Stimulated activated CD4-positive, alpha-beta T cell treated with anti-CD3 and anti-CD28 coated beads, Interleukin-1b, Interleukin-23, amount 100 ng/mL, for 48 hours (primary cell): ENCODE measurements at regions not wholly inside any gene's neighbourhood (a gene's known extent, or its start where the extent isn't known, plus 50 kb on each side); places are given as distances from the start of the nearest gene placed in this dataset.
"Not testable (repeated sequence)": the region's sequence is repeated elsewhere in the genome, so short reads cannot be mapped to it uniquely, and the experiment has no call there.

Source experiments
- DNase-seq: peaks from one replicate; pipeline ENCODE4 v3.0.0-alpha.2; 2020

DNA sequence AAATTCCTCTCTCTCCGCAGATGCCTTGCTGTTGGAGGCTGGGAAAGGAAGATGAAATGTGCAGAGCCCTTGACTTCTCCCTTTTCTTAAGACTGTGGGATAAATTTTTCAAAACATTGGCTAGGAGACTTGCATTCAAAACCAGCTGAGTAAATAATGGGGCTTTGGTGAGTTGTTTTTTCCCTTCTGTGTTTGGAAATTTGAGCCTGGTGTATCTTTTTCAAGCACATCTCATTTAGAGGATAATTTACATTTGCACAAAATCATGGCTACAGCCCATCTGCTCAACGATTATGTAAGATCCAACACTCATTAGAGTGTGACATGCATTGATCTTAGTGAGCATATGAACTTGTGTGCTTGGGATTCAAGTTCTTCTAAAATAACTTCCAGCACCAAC lies 112.1 kb upstream of the ATP8B1 start:
- DNase-seq: no peak

DNA sequence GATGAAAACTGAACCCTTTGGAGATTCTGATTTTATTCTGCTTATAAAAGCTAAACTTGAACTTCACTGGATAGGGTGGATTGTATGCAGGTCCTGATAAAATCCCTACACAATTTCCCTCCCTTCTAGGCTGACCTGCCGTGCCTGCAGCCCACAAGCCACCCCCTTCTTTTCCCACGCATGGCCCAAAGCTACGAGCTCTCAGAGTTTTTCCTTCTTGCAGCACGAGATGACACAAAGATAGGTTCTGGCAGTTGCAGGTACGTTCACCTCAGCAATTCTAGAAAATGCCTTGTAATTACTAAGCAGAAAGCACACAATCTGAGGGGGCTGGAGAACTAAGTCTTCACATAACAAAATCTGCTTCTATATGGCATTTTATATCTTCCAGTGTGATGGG lies 110.6 kb upstream of the ATP8B1 start:
- DNase-seq: no peak

DNA sequence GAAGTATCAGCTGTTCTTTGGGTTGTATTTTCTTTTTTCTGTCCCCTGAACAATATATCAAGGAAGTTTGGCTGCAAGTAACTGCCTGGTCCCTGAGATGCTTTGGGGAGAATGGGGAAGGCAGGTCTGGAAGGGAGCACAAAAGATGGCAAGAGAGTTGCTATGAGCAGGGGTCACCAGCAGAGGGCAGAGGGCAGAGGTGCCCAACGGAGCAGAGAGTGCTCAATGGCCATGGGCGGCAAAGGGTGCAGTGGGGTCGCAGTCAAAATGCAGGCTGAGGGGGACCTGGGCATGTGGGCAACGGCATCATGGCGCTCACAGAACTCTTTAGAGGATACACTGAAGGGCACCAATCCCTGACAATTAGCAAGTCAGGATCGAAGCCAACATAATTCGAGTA lies 107.7 kb upstream of the ATP8B1 start:
- DNase-seq: no peak

DNA sequence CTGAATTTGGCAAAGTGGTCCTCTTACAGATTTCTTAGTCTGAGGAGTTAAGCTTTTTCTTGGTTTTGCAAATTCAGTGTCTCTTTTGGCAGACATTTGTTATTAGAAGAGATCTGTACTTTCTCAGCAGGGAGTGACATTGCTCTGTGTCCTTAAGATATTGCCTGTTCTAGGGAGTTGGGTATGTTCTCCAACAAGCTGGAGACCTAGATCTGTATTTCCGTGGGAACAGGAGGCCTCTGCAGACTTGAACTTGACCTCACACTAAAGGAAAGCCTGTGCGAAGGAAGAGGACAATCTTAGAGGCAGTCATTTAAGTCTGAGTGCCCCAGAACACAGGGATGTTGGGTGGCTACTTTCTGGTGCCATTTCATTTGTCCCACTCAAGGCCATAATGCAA lies 107.0 kb upstream of the ATP8B1 start:
- no peak for DNase-seq

DNA sequence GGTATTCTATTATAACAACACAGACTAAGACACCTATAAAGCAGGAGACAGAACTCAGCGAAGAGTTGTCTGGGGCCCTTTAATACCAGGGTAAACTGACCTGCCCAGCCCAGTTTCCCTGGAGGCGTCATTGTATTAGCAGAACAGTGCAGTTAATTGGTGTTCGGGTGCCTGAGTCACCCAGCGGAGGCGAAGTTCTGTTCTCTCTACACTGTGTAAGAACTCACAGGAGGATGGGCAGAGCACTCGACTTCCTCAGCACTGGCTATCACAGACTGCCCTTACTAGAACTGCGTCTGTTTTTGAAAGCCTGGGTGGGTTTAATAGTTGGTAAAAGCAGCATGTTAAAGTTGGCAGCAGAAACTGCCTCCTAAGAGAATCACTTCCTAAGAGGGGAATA lies 106.5 kb upstream of the ATP8B1 start:
- DNase-seq: no peak

DNA sequence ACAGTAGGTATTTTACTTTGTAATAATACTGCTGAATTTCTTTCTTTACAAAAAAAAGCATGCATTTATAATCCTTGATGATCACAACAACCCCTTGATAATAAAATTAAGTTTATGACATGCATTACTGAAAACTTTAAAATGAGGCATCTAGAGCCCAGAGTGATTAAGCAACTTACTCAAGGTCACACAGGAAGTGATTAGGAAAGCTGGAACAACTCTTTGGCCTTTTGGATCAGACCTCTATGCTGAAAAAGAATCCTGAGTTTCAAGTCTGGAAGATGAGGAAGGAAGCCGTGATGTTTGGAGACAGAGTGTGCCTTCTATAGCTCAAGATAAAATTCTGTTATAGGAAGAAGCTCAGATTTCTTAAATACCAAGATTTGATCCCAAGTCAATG lies 105.0 kb upstream of the ATP8B1 start:
- no peak for DNase-seq

DNA sequence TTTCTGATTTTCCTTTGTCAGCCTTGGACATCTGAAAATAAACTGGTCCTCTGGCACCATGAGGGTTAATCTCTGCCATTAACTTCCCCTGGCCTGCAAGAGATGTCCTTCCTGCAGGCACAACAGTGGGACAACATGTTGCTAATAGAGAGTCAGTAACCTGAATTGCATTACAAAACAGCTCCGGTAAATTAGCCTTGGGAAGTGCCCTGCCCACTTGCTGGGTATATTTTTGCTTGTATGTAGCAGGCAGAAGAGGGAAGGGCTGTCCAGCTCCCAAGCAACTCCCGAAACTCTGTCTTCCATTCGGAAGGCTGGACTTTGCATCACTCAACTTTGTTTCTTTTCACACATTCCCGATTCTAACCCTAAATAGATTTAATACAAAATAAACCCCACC lies 104.4 kb upstream of the ATP8B1 start:
- no peak for DNase-seq

DNA sequence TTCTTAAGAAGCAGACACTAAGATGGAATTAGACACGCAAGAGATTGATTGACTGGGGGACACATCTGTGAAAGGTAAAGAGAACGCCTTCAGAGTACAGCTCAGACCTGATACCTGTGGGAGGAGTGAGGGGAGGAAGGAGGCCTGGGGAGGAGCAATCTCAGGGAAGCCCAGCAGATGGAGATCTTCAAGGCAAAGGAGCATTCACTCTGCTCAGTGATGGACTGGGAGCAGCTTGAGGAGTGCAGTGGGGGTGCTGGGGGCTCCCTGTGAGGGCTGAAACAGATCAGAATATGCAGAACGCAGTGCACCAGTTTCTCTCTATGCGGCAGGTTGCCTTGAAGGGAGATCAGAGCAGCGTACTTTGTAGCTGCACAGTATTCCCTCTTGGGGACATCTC lies 103.7 kb upstream of the ATP8B1 start:
- DNase-seq: no peak

DNA sequence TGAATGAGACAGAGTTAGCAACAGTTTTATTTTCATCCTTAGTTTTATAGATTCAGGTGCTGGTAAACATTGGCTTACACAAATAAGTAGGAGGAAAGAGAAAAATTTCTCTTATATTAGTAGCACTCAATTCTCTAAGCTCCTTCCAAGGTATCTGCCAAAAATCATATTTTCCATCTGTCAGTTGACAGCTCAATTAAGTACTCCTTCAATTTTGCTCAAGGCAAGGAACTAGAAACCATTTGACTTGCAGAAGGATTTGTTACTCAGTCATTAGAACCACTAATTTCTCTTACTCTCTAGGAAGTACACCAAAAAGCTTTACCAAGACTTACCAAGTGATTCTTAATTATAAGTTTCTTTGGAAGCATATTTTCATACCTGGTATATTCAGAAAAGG lies 101.4 kb upstream of the ATP8B1 start:
- no peak for DNase-seq

DNA sequence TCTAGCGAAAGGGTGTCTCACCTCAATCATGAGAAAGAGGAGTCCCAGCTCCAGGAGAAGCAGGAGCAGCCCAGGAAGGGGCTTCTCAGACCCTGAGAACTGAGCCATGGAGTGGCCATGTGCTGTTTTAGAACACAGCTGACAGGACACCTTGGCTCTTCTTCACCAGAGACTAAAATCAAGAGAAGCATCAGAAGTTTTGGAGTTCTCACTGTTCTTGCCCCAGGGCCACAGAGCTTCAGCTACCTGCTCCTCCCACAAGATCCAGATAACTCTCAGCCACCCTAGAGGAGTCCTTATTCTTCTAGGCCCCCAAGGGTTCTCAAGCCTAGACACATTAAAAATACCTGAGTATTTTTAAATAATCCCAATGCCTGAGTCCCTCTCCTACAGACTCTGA lies 99.6 kb upstream of the ATP8B1 start:
- no peak for DNase-seq

DNA sequence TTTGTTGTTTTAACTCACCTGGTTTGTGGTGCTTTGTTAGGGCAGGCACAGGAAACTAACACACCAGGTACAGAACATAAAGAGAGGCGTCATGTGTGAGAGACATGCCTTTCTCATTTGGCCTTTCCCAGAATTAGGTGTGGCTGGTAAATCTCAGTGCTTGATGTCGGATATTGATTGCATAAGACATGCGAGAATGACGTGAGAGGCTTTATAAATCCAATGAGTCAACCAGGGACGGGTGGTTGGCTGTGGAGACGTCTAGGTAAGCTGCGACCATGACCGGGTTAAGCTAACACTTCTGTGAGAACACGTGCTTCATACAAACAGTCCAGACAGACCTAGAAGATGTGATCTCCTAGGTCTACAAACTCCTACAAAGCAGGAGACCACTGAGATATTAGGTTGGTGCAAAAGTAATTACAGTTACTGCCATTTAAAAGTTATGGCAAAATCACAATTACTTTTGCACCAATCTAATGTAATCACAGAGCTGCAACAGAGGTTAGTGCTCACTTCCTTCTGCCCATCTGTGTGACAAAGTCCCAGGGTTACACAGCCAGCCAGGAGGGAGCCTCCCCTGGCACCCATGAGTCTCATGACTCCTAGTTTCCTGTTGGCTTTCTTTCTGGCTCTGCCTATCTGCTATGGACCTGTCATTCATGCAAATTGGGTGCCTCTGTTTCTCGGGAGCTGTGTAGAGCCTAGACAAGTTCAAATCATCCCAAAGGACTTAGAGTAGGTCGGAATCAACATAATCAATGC lies 98.9 kb upstream of the ATP8B1 start:
- DNase-seq: no peak

DNA sequence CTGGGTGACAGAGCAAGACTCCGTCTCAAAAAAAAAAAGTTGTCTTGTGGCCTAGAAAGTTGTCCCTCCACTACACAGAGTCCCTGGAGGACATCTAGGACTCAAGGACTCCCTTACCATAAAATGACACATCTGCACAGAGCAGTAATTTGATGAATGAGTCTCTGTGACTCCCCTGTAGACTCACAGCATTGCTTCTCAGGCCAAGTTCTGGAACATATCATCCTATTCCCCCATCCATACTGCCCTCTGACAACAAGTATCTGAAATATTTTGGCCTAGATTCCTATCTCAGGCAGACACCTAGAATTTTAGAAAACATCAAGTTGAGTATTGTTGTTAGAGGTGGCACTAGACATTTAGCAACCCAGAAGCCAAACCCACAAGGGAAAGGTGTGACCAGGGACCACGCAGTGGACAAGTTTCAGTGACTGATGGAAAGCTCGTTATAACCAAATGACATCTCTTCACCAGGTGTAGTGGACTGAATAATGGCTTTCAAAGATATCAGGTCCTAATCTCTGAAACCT lies 97.9 kb upstream of the ATP8B1 start:
- DNase-seq: no peak

DNA sequence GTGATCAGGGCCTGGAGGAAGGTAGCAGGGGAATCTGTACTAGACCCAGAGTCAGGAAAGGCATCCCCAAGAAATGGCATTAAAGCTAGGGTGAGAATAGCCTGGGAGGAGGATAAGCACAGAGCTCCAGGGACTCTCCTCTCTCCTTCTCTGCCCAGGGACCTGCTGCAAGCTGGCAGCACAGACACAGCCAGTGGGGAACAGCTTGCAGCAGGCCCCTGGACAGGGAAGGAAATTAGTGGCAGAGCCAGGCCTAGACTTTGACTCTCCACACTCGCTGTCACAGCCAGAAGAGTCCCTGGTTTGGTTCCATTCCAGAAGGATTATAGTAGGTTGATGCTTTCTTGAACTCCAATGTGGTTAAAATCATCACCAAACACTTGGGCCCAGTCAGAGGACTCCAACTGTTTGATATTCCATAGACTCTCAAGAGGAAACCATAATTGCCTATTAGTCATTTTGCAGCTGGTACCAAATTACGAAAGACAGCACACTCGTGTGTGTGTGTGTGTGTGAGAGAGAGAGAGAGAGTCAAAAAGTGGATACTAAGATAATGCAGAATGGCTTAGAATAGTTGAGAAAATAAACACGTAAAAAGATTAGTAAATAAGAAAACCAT lies 95.5 kb upstream of the ATP8B1 start:
- no peak for DNase-seq

DNA sequence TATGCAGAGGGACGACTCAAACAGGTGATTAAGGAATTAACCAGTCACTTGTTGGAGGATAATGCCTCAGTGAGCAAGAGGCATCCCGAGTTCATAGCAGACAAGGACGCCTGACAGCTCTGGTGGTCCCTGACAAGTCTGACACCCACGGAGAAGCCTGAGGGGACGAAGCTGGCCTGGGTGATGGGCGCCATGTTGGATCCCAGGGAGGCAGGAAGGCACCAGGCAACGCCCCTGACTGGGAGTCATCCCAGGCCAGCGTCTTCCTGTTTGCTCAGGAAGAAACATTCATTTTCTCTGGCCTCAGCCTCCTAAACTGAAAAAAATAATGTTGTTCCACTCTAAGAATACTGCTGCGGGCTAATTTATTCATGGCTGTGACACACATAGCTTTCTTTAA lies 92.1 kb upstream of the ATP8B1 start:
- DNase-seq: no peak

DNA sequence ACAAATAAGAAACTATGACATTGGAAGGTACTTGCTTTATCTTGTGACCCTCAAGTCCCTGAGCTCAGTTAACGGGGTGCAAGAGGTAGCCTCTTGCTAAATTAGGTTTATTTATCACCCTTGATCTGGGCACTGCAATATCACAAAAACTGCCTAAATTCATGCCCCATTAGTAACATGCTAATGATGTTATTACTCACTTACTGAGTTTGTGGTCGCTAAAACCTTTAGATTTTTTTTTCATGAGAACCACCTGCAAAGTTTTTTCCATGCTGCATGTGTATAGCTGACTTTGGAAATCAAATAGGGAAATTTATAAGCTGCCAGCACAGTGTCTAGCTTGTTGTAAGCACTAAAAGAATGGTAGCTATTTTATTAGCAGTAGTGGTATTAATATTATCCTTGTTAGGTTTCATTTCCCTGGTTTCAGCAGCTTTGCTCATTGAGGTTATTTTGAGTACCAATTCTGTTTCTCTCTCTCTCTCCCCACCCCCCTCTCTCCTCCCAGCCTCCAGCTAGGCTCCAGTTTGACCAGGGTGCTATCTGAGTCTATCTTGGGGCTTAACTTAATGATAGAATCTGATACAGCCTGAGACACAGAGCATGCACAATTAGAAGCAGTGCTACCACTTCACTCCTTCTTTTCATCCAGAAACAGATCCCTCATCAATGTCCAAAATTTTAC lies 88.7 kb upstream of the ATP8B1 start:
- no peak for DNase-seq

DNA sequence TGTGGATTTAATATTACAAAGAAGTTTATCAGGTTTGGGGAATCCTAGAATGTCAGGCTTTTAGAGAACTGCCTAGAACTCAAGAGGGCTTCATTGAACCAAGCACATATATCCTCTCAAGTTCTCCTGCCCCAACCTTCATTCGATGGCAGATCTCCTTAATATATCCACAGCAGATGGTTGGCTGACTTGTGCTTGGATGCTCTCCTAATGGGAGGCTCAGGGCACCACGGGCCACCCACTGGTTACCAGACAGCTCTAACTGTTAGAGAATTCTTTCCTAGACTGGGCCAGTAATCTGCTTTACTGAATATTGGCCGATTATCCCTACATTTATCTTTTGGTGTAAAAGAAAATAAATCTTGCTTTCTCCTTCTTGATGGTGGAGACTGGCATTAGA lies 87.2 kb upstream of the ATP8B1 start:
- no peak for DNase-seq

DNA sequence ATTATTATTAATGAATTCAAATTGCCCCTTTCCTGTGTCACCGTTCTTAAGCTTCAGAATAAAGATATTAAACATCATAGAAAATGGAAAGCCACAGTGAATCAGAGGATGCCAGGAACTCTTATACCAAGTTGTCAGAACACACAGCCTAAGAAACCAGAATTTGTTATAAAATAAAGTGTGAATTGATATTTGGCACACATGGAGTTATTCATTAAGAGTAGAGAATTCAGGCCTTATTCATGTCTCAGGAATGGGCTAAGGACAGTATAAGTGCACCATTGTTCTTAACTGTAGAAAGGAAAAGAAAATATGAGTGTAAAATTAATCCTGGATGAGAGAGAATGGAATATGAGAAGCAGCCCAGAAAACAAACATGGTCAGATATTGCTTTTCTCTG lies 86.7 kb upstream of the ATP8B1 start:
- no peak for DNase-seq

DNA sequence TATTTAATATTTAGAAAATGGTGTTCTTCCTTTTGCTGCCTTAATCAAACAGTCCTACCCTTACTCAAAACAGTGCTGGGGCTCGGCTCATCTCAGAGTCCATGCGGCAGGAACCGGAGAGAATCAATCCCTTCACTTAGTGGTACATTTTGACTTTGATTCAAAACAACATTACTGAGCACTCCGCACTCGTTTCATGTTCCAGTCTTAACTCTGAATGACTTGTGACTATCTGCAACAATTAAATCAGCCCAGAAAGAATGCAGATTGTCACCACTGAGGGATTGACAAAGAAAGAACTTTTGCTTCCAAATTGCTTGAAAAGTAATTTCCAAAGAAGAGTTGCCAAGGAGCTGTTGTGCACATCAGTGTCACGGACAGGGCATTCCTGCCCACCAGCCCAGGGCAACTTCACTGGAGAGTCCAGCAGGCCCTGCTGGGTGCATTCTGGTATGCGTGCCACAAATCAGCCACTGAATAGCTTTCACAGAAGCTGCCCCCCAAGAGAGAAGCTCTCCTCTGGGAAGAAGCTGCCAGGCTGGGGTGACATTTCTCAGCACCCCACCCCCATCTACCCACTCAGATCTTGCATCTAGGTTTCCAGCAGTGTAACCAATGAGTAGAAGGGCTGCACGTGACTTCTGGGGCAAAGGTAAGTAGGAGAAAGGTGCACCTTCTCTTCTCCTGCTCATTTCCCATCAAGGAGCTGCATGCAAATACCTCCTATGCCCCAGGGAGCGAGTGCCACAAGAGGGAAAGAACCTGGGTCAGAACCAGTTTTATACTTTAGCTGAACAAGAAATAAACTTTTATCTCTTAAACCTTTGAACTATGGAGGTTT lies 84.6 kb upstream of the ATP8B1 start:
- DNase-seq: no peak

DNA sequence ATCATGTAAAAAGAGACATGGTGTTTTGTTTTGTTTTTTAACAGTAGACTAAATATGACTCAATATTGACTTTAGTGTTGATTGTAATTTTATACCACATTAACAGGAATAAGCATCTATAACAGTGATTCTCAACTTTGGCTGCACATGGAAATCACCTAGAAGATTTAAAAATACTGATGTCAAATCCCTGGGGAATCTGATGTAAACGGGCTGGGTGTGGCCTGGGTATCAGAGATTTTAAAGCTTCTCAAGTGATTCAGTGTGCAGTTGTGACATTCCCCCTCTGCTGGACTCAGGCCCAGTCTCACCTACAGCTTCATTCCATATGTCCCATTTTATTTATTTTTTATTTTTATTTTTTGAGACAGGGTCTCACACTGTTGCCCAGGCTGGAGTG lies 82.8 kb upstream of the ATP8B1 start:
- DNase-seq: no peak

DNA sequence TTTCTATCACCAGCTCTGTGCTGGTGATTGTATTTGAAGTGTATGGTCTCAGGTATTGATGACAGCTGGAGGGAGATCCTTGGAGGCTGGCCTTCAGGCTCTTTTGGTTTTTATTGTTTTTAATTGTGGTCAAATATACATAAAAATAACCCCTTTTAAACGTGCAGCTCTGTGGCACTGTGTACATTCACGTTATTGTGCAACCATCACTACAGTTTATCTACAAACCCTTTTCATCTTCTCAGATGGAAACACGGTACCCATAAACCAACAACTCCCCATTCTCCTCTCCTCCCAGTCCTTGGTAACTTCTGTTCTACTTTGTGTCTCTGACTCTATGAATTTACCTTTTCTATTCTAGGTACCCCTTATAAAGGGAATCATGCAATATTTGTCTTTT lies 79.3 kb upstream of the ATP8B1 start:
- no peak for DNase-seq

DNA sequence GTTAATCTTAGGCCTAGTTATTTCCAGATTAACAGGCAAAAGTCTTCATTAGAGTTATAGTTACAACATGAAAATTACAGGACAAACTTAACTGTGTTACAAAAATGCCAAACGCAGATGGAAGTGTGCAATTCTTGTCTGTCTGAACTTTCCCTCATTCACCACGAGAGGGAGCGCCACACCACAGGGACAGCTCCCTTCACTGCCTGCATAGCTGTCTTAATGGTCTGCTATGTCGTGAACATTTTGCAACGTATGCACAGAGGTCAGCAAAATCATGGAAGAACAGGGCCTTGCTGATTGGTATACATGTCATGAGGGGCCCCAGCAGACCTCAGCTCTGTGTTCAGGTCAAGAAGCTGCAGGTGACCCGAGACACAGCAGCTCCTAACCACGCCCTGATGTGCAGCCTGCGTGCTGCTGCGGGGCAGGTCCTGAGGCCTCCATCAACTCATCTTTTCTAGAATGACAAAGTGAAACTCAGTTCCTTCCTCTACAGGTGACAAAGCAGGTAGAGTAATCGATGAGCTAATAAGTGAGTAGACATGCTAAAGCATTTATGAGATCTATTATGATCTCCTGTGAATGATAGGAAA lies 78.8 kb upstream of the ATP8B1 start:
- DNase-seq: peak; percentile 46

DNA sequence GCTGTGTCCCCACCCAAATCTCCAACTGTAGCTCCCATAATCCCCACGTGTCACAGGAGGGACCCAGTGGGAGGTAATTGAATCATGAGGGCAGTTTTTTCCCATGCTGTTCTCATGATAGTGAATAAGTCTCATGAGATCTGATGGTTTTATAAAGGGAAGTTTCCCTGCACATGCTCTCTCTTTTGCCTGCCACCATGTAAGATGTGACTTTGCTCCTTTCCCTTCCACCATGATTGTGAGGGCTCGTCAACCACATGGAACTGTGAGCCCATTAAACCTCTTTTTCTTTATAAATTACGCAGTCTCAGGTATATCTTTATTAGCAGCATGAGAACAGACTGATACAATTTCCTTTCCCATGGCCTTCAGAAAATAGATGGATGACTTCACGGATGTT lies 76.8 kb upstream of the ATP8B1 start:
- not testable (repeated sequence) for DNase-seq

DNA sequence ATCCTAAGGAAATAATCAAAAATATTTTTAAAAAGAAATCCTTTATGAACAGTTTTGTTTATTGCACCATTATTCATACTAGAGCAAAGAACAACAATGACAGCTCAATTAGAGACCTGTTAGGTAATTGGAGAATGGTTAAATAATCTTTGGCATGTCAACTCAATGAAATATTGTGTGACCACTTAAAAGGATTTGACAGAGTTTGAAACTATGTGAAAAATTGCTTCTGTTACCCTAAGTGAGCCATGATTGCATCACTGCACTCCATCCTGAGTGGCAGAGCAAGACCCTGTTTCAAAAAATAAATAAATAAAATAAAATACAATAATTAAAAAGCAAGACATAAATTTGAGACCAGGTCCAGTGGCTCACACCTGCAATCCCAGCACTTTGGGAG lies 66.1 kb upstream of the ATP8B1 start:
- DNase-seq: no peak
